ENCODE measurements at regions not wholly inside any gene's neighbourhood (a gene's known extent, or its start where the extent isn't known, plus 50 kb on each side); places are given as distances from the start of the nearest gene placed in this dataset.
"Not testable (repeated sequence)": the region's sequence is repeated elsewhere in the genome, so short reads cannot be mapped to it uniquely, and the experiment has no call there.

DNA sequence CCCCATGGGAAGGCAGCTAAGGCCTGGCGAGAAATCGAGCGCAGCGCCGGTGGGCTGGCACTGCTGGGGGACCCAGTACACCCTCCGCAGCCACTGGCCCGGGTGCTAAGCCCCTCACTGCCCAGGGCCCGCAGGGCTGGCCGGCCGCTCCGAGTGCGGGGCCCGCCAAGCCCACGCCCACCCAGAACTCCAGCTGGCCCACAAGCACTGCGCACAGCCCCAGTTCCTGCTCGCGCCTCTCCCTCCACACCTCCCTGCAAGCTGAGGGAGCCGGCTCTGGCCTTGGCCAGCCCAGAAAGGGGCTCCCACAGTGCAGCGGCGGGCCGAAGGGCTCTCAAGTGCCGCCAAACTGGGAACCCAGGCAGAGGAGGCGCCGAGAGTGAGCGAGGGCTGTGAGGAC lies 253.0 kb upstream of the PDE3A start:
- not testable (repeated sequence) for H3K9me3 ChIP-seq (ENCODE audit: insufficient read depth, low read depth, low read length); H3K79me1 ChIP-seq (ENCODE audit: low read length); H3K4me3 ChIP-seq (ENCODE audit: low read depth, low read length); H3K14ac ChIP-seq (ENCODE audit: low read length); H3K4me1 ChIP-seq (ENCODE audit: control insufficient read depth in 1 of 2, insufficient read depth in 2 of 2, low read length in 2 of 2); H2BK120ac ChIP-seq (ENCODE audit: insufficient read depth, low read length, poor library complexity); H2AFZ ChIP-seq (ENCODE audit: insufficient read depth, low read length, poor library complexity); DNase-seq; H3K27ac ChIP-seq (ENCODE audit: low read depth, low read length); H2AK5ac ChIP-seq (ENCODE audit: low read length); H4K12ac ChIP-seq (ENCODE audit: low read depth, low read length); H3K18ac ChIP-seq (ENCODE audit: low read length); H3K4ac ChIP-seq (ENCODE audit: low read depth, low read length); H2BK12ac ChIP-seq (ENCODE audit: low read length); H4K8ac ChIP-seq (ENCODE audit: low read depth, low read length); H3K36me3 ChIP-seq (ENCODE audit: control insufficient read depth in 1 of 2, insufficient read depth in 2 of 2, low read length in 2 of 2); H3K9ac ChIP-seq (ENCODE audit: low read length); H3K27me3 ChIP-seq (ENCODE audit: insufficient read depth, low read length); H4K91ac ChIP-seq (ENCODE audit: low read depth, low read length); H3K79me2 ChIP-seq (ENCODE audit: control insufficient read depth, insufficient read depth, low read length, poor library complexity); H3K23ac ChIP-seq (ENCODE audit: low read length); H2BK5ac ChIP-seq (ENCODE audit: low read depth, low read length, poor library complexity); H3K4me2 ChIP-seq (ENCODE audit: low read length)
- no CpG with 5 or more reads among the region's 25 CpGs for WGBS (ENCODE audit: extremely low coverage, insufficient coverage, insufficient read length)

DNA sequence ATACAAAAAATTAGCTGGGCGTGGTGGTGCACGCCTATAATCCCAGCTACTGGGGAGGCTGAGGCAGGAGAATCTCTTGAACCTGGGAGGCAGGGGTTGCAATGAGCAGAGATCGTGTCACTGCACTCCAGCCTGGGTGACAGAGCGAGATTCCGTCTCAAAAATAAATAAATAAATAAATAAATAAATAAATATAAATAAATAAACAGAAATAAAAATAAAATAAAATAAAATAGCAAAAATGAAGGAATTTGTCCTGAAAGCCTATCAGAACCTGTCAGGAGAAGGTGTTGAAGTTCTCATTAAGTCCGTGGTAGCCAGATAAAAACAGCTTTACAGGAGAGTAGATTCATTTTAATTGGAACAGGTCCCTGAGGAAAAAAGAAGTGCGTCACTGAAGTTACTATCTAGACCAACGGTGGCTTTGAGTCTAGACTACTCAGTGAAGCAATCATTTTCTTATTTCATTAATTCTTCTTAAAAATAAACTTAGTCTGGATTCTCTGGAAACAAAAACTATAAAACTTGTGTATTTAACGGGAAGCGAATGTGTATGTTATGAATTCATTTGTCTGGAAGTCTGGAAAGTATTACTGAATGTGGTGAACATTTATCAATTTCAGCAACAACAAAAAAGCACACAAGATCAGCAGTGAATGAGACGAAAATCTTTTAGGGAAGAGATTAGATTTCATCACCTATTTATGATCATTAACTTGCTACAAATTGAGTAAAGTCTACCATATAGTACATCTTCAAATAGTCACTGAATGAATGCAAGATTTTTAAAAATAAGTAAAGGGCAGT lies 248.5 kb upstream of the PDE3A start:
- Histone ChIP-seq H3K36me3 (ENCODE audit: control insufficient read depth in 1 of 2, insufficient read depth in 2 of 2, low read length in 2 of 2) (no peaks in the 10 kb centered on the region), H2AFZ (ENCODE audit: insufficient read depth, low read length, poor library complexity) (no peak overlapping the region), H3K4me3 (ENCODE audit: low read depth, low read length) (no peak overlapping the region), H4K12ac (ENCODE audit: low read depth, low read length) (no peak overlapping the region), H2AK5ac (ENCODE audit: low read length) (no peak overlapping the region), H4K91ac (ENCODE audit: low read depth, low read length) (no peak overlapping the region), H3K9ac (ENCODE audit: low read length) (no peak overlapping the region), H4K8ac (ENCODE audit: low read depth, low read length) (no peak overlapping the region), H2BK12ac (ENCODE audit: low read length) (no peak overlapping the region), H3K79me2 (ENCODE audit: control insufficient read depth, insufficient read depth, low read length, poor library complexity) (no peaks in the 10 kb centered on the region), H3K79me1 (ENCODE audit: low read length) (no peaks in the 10 kb centered on the region), H3K4ac (ENCODE audit: low read depth, low read length) (no peak overlapping the region), H3K9me3 (ENCODE audit: insufficient read depth, low read depth, low read length) (peaks cover 2% of the 10 kb centered on the region), H3K27ac (ENCODE audit: low read depth, low read length) (no peak overlapping the region), H3K18ac (ENCODE audit: low read length) (no peak overlapping the region), H3K4me1 (ENCODE audit: control insufficient read depth in 1 of 2, insufficient read depth in 2 of 2, low read length in 2 of 2) (no peaks in the 10 kb centered on the region), H3K23ac (ENCODE audit: low read length) (no peak overlapping the region), H3K14ac (ENCODE audit: low read length) (no peak overlapping the region), H3K27me3 (ENCODE audit: insufficient read depth, low read length) (no peaks in the 10 kb centered on the region), H3K4me2 (ENCODE audit: low read length) (no peak overlapping the region), H2BK5ac (ENCODE audit: low read depth, low read length, poor library complexity) (no peak overlapping the region), H2BK120ac (ENCODE audit: insufficient read depth, low read length, poor library complexity) (no peak overlapping the region)
- no CpG with 5 or more reads among the region's 11 CpGs for WGBS (ENCODE audit: extremely low coverage, insufficient coverage, insufficient read length)
- no peak for DNase-seq

DNA sequence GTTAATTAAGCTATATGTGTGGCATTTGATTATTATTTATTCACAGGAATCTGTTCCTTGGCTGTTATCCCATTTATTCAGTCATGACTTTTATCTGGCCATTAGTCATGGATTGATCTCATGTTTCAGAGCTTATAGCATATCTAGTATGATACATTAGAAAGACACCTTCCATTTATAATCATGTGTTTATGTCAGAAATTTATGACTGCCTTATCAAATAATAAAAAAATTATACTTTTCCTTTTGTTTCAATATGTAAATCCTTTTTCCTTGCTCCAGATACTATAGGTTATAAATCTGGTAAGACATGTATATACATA lies 248.0 kb upstream of the PDE3A start:
- no peak for DNase-seq
- Histone ChIP-seq H3K4me3 (ENCODE audit: low read depth, low read length) (no peak overlapping the region), H3K79me1 (ENCODE audit: low read length) (no peaks in the 10 kb centered on the region)

DNA sequence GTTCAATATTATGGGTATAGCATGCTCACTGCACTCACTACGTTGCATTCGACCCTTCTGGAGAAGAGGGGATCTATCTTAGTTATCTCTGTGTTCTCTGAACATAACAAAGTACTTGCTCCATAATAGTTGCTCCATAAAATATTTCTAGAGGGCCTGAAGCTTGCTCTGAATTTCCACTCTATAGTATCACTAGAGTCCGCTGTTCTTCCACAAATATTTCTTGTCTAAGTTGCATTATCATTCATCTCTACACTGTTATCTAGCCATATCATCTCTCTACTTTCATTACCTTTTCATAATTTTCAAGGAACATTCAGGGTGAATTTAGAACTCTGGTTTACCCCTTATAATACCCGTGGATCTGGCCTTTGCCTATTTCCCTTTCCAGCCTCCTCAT lies 246.1 kb upstream of the PDE3A start:
- Histone ChIP-seq H3K4ac (ENCODE audit: low read depth, low read length) (no peak overlapping the region), H3K9ac (ENCODE audit: low read length) (no peak overlapping the region), H4K91ac (ENCODE audit: low read depth, low read length) (no peak overlapping the region), H2BK5ac (ENCODE audit: low read depth, low read length, poor library complexity) (no peak overlapping the region), H3K27me3 (ENCODE audit: insufficient read depth, low read length) (no peaks in the 10 kb centered on the region), H3K4me2 (ENCODE audit: low read length) (no peak overlapping the region), H3K36me3 (ENCODE audit: control insufficient read depth in 1 of 2, insufficient read depth in 2 of 2, low read length in 2 of 2) (no peaks in the 10 kb centered on the region), H3K27ac (ENCODE audit: low read depth, low read length) (no peak overlapping the region), H3K4me3 (ENCODE audit: low read depth, low read length) (no peak overlapping the region), H3K79me2 (ENCODE audit: control insufficient read depth, insufficient read depth, low read length, poor library complexity) (no peaks in the 10 kb centered on the region), H2BK120ac (ENCODE audit: insufficient read depth, low read length, poor library complexity) (no peak overlapping the region), H2BK12ac (ENCODE audit: low read length) (no peak overlapping the region), H3K4me1 (ENCODE audit: control insufficient read depth in 1 of 2, insufficient read depth in 2 of 2, low read length in 2 of 2) (no peaks in the 10 kb centered on the region), H4K8ac (ENCODE audit: low read depth, low read length) (no peak overlapping the region), H3K14ac (ENCODE audit: low read length) (no peak overlapping the region), H2AK5ac (ENCODE audit: low read length) (no peak overlapping the region), H2AFZ (ENCODE audit: insufficient read depth, low read length, poor library complexity) (no peak overlapping the region), H3K9me3 (ENCODE audit: insufficient read depth, low read depth, low read length) (no peaks in the 10 kb centered on the region), H4K12ac (ENCODE audit: low read depth, low read length) (no peak overlapping the region), H3K18ac (ENCODE audit: low read length) (no peak overlapping the region), H3K79me1 (ENCODE audit: low read length) (no peaks in the 10 kb centered on the region), H3K23ac (ENCODE audit: low read length) (no peak overlapping the region)
- no peak for DNase-seq
- no CpG with 5 or more reads among the region's 4 CpGs for WGBS (ENCODE audit: extremely low coverage, insufficient coverage, insufficient read length)

More for the DNA sequence above, 248.0 kb upstream of the PDE3A start:
- Histone ChIP-seq H2AK5ac (ENCODE audit: low read length) (no peak overlapping the region), H4K91ac (ENCODE audit: low read depth, low read length) (no peak overlapping the region), H3K23ac (ENCODE audit: low read length) (no peak overlapping the region), H3K18ac (ENCODE audit: low read length) (no peak overlapping the region), H3K4ac (ENCODE audit: low read depth, low read length) (no peak overlapping the region), H3K4me1 (ENCODE audit: control insufficient read depth in 1 of 2, insufficient read depth in 2 of 2, low read length in 2 of 2) (no peaks in the 10 kb centered on the region), H4K8ac (ENCODE audit: low read depth, low read length) (no peak overlapping the region), H2BK5ac (ENCODE audit: low read depth, low read length, poor library complexity) (no peak overlapping the region), H3K27ac (ENCODE audit: low read depth, low read length) (no peak overlapping the region), H3K9me3 (ENCODE audit: insufficient read depth, low read depth, low read length) (no peaks in the 10 kb centered on the region), H2BK120ac (ENCODE audit: insufficient read depth, low read length, poor library complexity) (no peak overlapping the region), H2BK12ac (ENCODE audit: low read length) (no peak overlapping the region), H3K14ac (ENCODE audit: low read length) (no peak overlapping the region), H3K27me3 (ENCODE audit: insufficient read depth, low read length) (no peaks in the 10 kb centered on the region), H3K79me2 (ENCODE audit: control insufficient read depth, insufficient read depth, low read length, poor library complexity) (no peaks in the 10 kb centered on the region), H3K9ac (ENCODE audit: low read length) (no peak overlapping the region), H3K4me2 (ENCODE audit: low read length) (no peak overlapping the region), H4K12ac (ENCODE audit: low read depth, low read length) (no peak overlapping the region), H3K36me3 (ENCODE audit: control insufficient read depth in 1 of 2, insufficient read depth in 2 of 2, low read length in 2 of 2) (no peaks in the 10 kb centered on the region), H2AFZ (ENCODE audit: insufficient read depth, low read length, poor library complexity) (no peak overlapping the region)
